H1 (cell line): ENCODE measurements at regions not wholly inside any gene's neighbourhood (a gene's known extent, or its start where the extent isn't known, plus 50 kb on each side); places are given as distances from the start of the nearest gene placed in this dataset.

Experiments used
- CTCF ChIA-PET: fragments of 300-600 bp; sonication (Branson Sonifier 250); formaldehyde crosslinking; loops from one replicate; lab custom pipeline; 2021; ENCODE audit not compliant: partially characterized antibody; lab: Charles Lee
- POLR2A ChIA-PET: fragments of 300-600 bp; sonication (Branson Sonifier 250); formaldehyde crosslinking; loops from one replicate; lab custom pipeline; 2021; ENCODE audit warnings: inconsistent platforms; ENCODE audit not compliant: partially characterized antibody; lab: Charles Lee
- DNase-seq, 2 experiments: peaks; one replicate each; pipeline versions ENCODE4 v3.0.0 to v3.0.0-alpha.2; 2010 to 2022; ENCODE audit warnings: low spot score in 2 of 2, low read depth in 1 of 2, mixed read lengths in 1 of 2
- FAIRE-seq: peaks from 2 replicates; lab custom pipeline; 2011; peaks lifted over from hg19 to GRCh38; lab: Jason Lieb, UNC
- H2AFZ ChIP-seq: 2 replicates; pipeline ENCODE4 v1.8.1; 2012; ENCODE audit warnings: low read length, inconsistent platforms
- H2AK5ac ChIP-seq: 2 replicates; pipeline ENCODE4 v1.6.1; 2013; ENCODE audit warnings: low read depth, low read length
- H2BK120ac ChIP-seq: replicated peaks from 2 replicates; pipeline ENCODE3; 2013; ENCODE audit warnings: low read depth, low read length, inconsistent platforms
- H2BK12ac ChIP-seq: 2 replicates; pipeline ENCODE4 v1.6.1; 2013; ENCODE audit warnings: low read depth, low read length
- H2BK15ac ChIP-seq: 2 replicates; pipeline ENCODE4 v1.6.1; 2013; ENCODE audit warnings: low read length
- H2BK20ac ChIP-seq: 2 replicates; pipeline ENCODE4 v1.6.1; 2013; ENCODE audit warnings: low read length
- H2BK5ac ChIP-seq: 2 replicates; pipeline ENCODE4 v1.6.1; 2013; ENCODE audit warnings: low read depth, low read length
- H3K14ac ChIP-seq: 2 replicates; pipeline ENCODE4 v1.6.1; 2013; ENCODE audit warnings: inconsistent platforms; ENCODE audit not compliant: insufficient read length
- H3K18ac ChIP-seq: 2 replicates; pipeline ENCODE4 v1.6.1; 2013; ENCODE audit warnings: low read length; ENCODE audit errors: extremely low read depth
- H3K23ac ChIP-seq: 2 replicates; pipeline ENCODE4 v1.6.1; 2013; ENCODE audit warnings: inconsistent platforms; ENCODE audit not compliant: insufficient read length
- H3K23me2 ChIP-seq: 2 replicates; pipeline ENCODE4 v1.6.1; 2013; ENCODE audit warnings: low read depth, low read length
- H3K27ac ChIP-seq: 2 replicates; pipeline ENCODE4 v1.6.1; 2011; ENCODE audit warnings: low read depth, low read length, inconsistent platforms
- H3K27me3 ChIP-seq, 4 experiments: replicated peaks in 1 of 4; 1 replicate in 1 of 4; 2 replicates in 3 of 4; pipeline versions ENCODE4 v1.6.1 to v1.8.1; 2011 to 2013; ENCODE audit warnings: low read length in 3 of 4, mild to moderate bottlenecking in 3 of 4, inconsistent platforms in 2 of 4, mixed read lengths in 2 of 4, moderate library complexity in 1 of 4; ENCODE audit not compliant: control insufficient read depth in 3 of 4, insufficient read depth in 3 of 4; ENCODE audit errors: extremely low read depth in 1 of 4
- H3K36me3 ChIP-seq, 4 experiments: 2 replicates each; pipeline versions ENCODE4 v1.6.1 to v1.8.1; 2011 to 2013; ENCODE audit warnings: mild to moderate bottlenecking in 4 of 4, low read length in 3 of 4, moderate library complexity in 2 of 4, control low read depth in 1 of 4, inconsistent platforms in 1 of 4; ENCODE audit not compliant: insufficient read depth in 4 of 4, control insufficient read depth in 2 of 4
- H3K4ac ChIP-seq: replicated peaks from 2 replicates; pipeline ENCODE3; 2013; ENCODE audit warnings: low read length, low read depth, mixed read lengths, inconsistent platforms; ENCODE audit not compliant: insufficient read length
- H3K4me1 ChIP-seq, 4 experiments: replicated peaks in 1 of 4; 1 replicate in 1 of 4; 2 replicates in 3 of 4; pipeline versions ENCODE4 v1.6.1 to v1.8.1; 2011 to 2013; ENCODE audit warnings: low read length in 3 of 4, inconsistent platforms in 2 of 4, mixed read lengths in 1 of 4; ENCODE audit not compliant: insufficient read depth in 4 of 4, control insufficient read depth in 3 of 4
- H3K4me2 ChIP-seq, 2 experiments: 2 replicates each; pipeline versions ENCODE4 v1.6.1 to v1.8.1; 2011 to 2013; ENCODE audit warnings: low read depth in 2 of 2, low read length in 2 of 2, control low read depth in 1 of 2, inconsistent platforms in 1 of 2, mild to moderate bottlenecking in 1 of 2; ENCODE audit not compliant: insufficient read depth in 1 of 2
- H3K4me3 ChIP-seq, 4 experiments: fragments of 200-600, 300-600 bp in 1 of 4; sonication (generic), shearing (Covaris generic), sonication (Bioruptor Twin) in 1 of 4; 2 replicates each; pipeline versions ENCODE4 v1.5.1 to v1.8.1; 2011 to 2016; ENCODE audit warnings: low read length in 4 of 4, low read depth in 3 of 4, control low read depth in 2 of 4, inconsistent platforms in 2 of 4, mild to moderate bottlenecking in 2 of 4, mixed read lengths in 1 of 4, moderate library complexity in 1 of 4; ENCODE audit not compliant: insufficient read depth in 2 of 4; ENCODE audit errors: extremely low read depth in 1 of 4
- H3K56ac ChIP-seq: replicated peaks from 2 replicates; pipeline ENCODE3; 2013; ENCODE audit warnings: low read depth, mild to moderate bottlenecking, mixed read lengths, low read length, inconsistent platforms; ENCODE audit not compliant: insufficient read length
- H3K79me1 ChIP-seq: 2 replicates; pipeline ENCODE4 v1.6.1; 2013; ENCODE audit warnings: low read depth, low read length, control low read depth
- H3K79me2 ChIP-seq, 2 experiments: 2 replicates each; pipeline versions ENCODE4 v1.6.1 to v1.8.1; 2012 to 2013; ENCODE audit warnings: low read length in 2 of 2, mild to moderate bottlenecking in 2 of 2, inconsistent platforms in 1 of 2; ENCODE audit not compliant: insufficient read depth in 2 of 2, control insufficient read depth in 1 of 2
- H3K9ac ChIP-seq, 4 experiments: replicated peaks in 1 of 4; 1 replicate in 1 of 4; 2 replicates in 3 of 4; pipeline versions ENCODE4 v1.6.1 to v1.8.1; 2011 to 2013; ENCODE audit warnings: low read depth in 3 of 4, low read length in 3 of 4, control low read depth in 2 of 4, mild to moderate bottlenecking in 2 of 4, moderate library complexity in 2 of 4, inconsistent platforms in 1 of 4; ENCODE audit errors: extremely low read depth in 1 of 4
- H3K9me3 ChIP-seq, 2 experiments: 2 replicates each; pipeline versions ENCODE4 v1.6.1 to v1.8.1; 2012 to 2013; ENCODE audit warnings: mild to moderate bottlenecking in 2 of 2, moderate library complexity in 2 of 2, control low read depth in 1 of 2, inconsistent platforms in 1 of 2, low read depth in 1 of 2, low read length in 1 of 2, mixed read lengths in 1 of 2; ENCODE audit not compliant: insufficient read depth in 2 of 2
- H4K20me1 ChIP-seq, 2 experiments: replicated peaks in 1 of 2; 2 replicates each; pipeline versions ENCODE3 to v1.8.1; 2011 to 2013; ENCODE audit warnings: inconsistent platforms in 2 of 2, low read length in 2 of 2, mild to moderate bottlenecking in 1 of 2; ENCODE audit not compliant: insufficient read depth in 2 of 2, control insufficient read depth in 1 of 2
- H4K5ac ChIP-seq: 2 replicates; pipeline ENCODE4 v1.6.1; 2013; ENCODE audit warnings: low read length, low read depth, mixed read lengths, inconsistent platforms; ENCODE audit not compliant: insufficient read length
- H4K8ac ChIP-seq: 2 replicates; pipeline ENCODE4 v1.8.0; 2013; ENCODE audit warnings: mild to moderate bottlenecking, moderate library complexity, low read length, inconsistent platforms; ENCODE audit not compliant: insufficient read depth; ENCODE audit errors: extremely low read depth
- H4K91ac ChIP-seq: replicated peaks from 2 replicates; pipeline ENCODE3; 2013; ENCODE audit warnings: low read length, mixed read lengths, inconsistent platforms; ENCODE audit not compliant: insufficient read length
- ASH2L ChIP-seq: fragments of 200-600, 300-600 bp; sonication (generic); IDR thresholded peaks from one replicate; pipeline ENCODE4 v1.7.1; 2017; ENCODE audit warnings: low read length
- ATF2 ChIP-seq: IDR thresholded peaks from 2 replicates; pipeline ENCODE4 v1.6.1; 2012; ENCODE audit warnings: low read length, inconsistent platforms
- BCL11A ChIP-seq, 2 experiments: IDR thresholded peaks; one replicate each; pipeline ENCODE4 v1.6.1; 2011; ENCODE audit warnings: low read depth in 2 of 2, low read length in 2 of 2, mild to moderate bottlenecking in 2 of 2
- CEBPB ChIP-seq: IDR thresholded peaks from 2 replicates; pipeline ENCODE4 v1.6.1; 2012; ENCODE audit warnings: low read depth, low read length
- SIN3A ChIP-seq, 2 experiments: IDR thresholded peaks in 1 of 2; conservative IDR thresholded peaks in 1 of 2; 2 replicates each; pipeline ENCODE4 v1.6.1; 2011 to 2012; ENCODE audit warnings: low read length in 2 of 2, improper control_type of control experiment in 1 of 2, low read depth in 1 of 2, mild to moderate bottlenecking in 1 of 2
- SIRT6 ChIP-seq: IDR thresholded peaks from one replicate; pipeline ENCODE4 v1.7.1; 2012; ENCODE audit warnings: low read length, inconsistent platforms
- SP4 ChIP-seq: IDR thresholded peaks from 2 replicates; pipeline ENCODE4 v1.6.1; 2012; ENCODE audit warnings: low read length, inconsistent platforms
- TBP ChIP-seq: IDR thresholded peaks from 2 replicates; pipeline ENCODE4 v1.6.1; 2011; ENCODE audit warnings: low read depth, low read length, improper control_type of control experiment
- TCF12 ChIP-seq: IDR thresholded peaks from 2 replicates; pipeline ENCODE4 v1.6.1; 2011; ENCODE audit warnings: low read depth, mild to moderate bottlenecking, low read length
- YY1 ChIP-seq: IDR thresholded peaks from 2 replicates; pipeline ENCODE4 v1.6.1; 2011; ENCODE audit warnings: low read depth, mild to moderate bottlenecking, low read length
- WGBS, 2 experiments: shearing (Covaris generic) in 1 of 2; methylation state at CpG; one replicate each; pipeline versions ENCODE4 v1.1.6 to v1.1.7; 2013 to 2015; ENCODE audit warnings: low lambda C conversion rate in 2 of 2, mixed read lengths in 2 of 2, inconsistent platforms in 1 of 2, low coverage in 1 of 2, missing lambda C conversion rate in 1 of 2; ENCODE audit not compliant: insufficient replicate concordance in 2 of 2, insufficient coverage in 1 of 2, insufficient read length in 1 of 2; ENCODE audit errors: extremely low coverage in 1 of 2, missing lambda C conversion rate in 1 of 2; 5-methylcytosine and 5-hydroxymethylcytosine counted together

GRCh38 chr7:8362723-8363369 is 70.6 kb upstream of the NXPH1 start:
- peak overlapping the region; percentile 86; the same call in 1 of the 2 replicates for H3K18ac ChIP-seq
- H2BK12ac ChIP-seq, result no peak overlapping the region; the same call in 1 of the 2 replicates
- ChIA-PET POLR2A (interaction anchor here (0.6 to 1.7 kb wide), 2 partner anchors 77 to 160 kb away, joined by 3 to 5 read pairs; no protein-coding TSS in a partner anchor), CTCF (interaction anchor here (0.5 to 3.3 kb wide), 4 partner anchors 11 to 114 kb away, joined by 3 to 9 read pairs (median 4); no protein-coding TSS in a partner anchor)
- no peak overlapping the region for H3K9ac ChIP-seq
- H2BK15ac ChIP-seq, result no peak overlapping the region
- H3K36me3 ChIP-seq, result peaks cover 0 to 4% (median 0%) of the 10 kb centered on the region in 4 experiments; a peak in 2 of 8 replicates
- no peaks in the 10 kb centered on the region for H3K79me1 ChIP-seq
- no peaks in the 10 kb centered on the region for H4K20me1 ChIP-seq
- peak; percentile 85 for FAIRE-seq
- peak overlapping the region; percentile 98 for H2BK5ac ChIP-seq
- peak overlapping the region in 1 of 4 experiments; percentile 32; a peak in 1 of 8 replicates for H3K4me3 ChIP-seq
- H2BK120ac ChIP-seq, result peak overlapping the region; percentile 93
- peaks cover 3 to 17% (median 11%) of the 10 kb centered on the region in 4 experiments; a peak in 6 of 7 replicates for H3K4me1 ChIP-seq
- peak overlapping the region; percentile 84 for H4K91ac ChIP-seq
- H3K4me2 ChIP-seq, result peak overlapping the region; percentile 55 to 62
- H2AK5ac ChIP-seq, result peak overlapping the region; percentile 66; the same call in 1 of the 2 replicates
- H4K5ac ChIP-seq, result peak overlapping the region; percentile 71
- H3K23ac ChIP-seq, result no peak overlapping the region
- no peak overlapping the region for H2AFZ ChIP-seq
- peak overlapping the region; percentile 10 for H3K14ac ChIP-seq
- no peaks in the 10 kb centered on the region for H3K23me2 ChIP-seq
- H4K8ac ChIP-seq, result no peak overlapping the region
- H3K79me2 ChIP-seq, result no peaks in the 10 kb centered on the region
- no peaks in the 10 kb centered on the region for H3K27me3 ChIP-seq
- no peak overlapping the region for H3K4ac ChIP-seq
- no peak for DNase-seq
- 14% methylated on average over 5 of the region's 5 CpGs; no CpG with 5 or more reads in 1 of the 2 experiments for WGBS, 2 experiments
- H3K27ac ChIP-seq, result peak overlapping the region; percentile 71; the same call in 1 of the 2 replicates
- no peak overlapping the region; the same call in 1 of the 2 replicates for H2BK20ac ChIP-seq
- no peak overlapping the region for H3K56ac ChIP-seq
- H3K9me3 ChIP-seq, result peaks cover 8% of the 10 kb centered on the region in 2 experiments; a peak in 3 of 4 replicates
- TF ChIP-seq TBP (peak; percentile 20; the same call in 1 of the 2 replicates), SP4 (no peak), SIN3A (conservative IDR thresholded peaks at IDR 0.05 in 1 of 2, IDR thresholded peaks at IDR 0.05 in 1 of 2; ENCODE audit: low read depth in 1 of 2, low read length in 2 of 2) (0 out of 4 replicates have a peak, but pooled peaks of 1 of the 2 experiments have one; percentile 19), BCL11A (IDR thresholded peaks at IDR 0.05; ENCODE audit: low read depth in 2 of 2, low read length in 2 of 2) (no peak), TCF12 (no peak), YY1 (no peak), SIRT6 (no peak), ASH2L (no peak), CEBPB (peak; percentile 57; the same call in 1 of the 2 replicates), ATF2 (no peak)
